SK-N-SH treated with all-trans-retinoic acid at 6 μM for 48 hours (cell line): ENCODE measurements at regions not wholly inside any gene's neighbourhood (a gene's known extent, or its start where the extent isn't known, plus 50 kb on each side); places are given as distances from the start of the nearest gene placed in this dataset.

ENCODE experiments used
- ATAC-seq: fragments of 200-7000 bp; cut with Tn5 transposase; 3 replicates; pipeline ENCODE4 v1.9.1; 2020; ENCODE audit warnings: mild to moderate bottlenecking, moderate library complexity
- ARNTL ChIP-seq: fragments of 450-650 bp; formaldehyde crosslinking; IDR thresholded peaks from 2 replicates; pipeline ENCODE4 v1.5.0; 2020; ENCODE audit warnings: low read depth, mild to moderate bottlenecking, moderate library complexity, borderline replicate concordance
- BACH2 ChIP-seq: fragments of 250-450 bp; sonication (Bioruptor Pico); IDR thresholded peaks from 2 replicates; pipeline ENCODE4 v1.9.0; 2021; ENCODE audit warnings: mild to moderate bottlenecking, borderline replicate concordance
- CREB5 ChIP-seq: fragments of 250-450 bp; sonication (Bioruptor Pico); IDR thresholded peaks from 2 replicates; pipeline ENCODE4 v1.5.1; 2020; ENCODE audit warnings: low read depth, mild to moderate bottlenecking, moderate library complexity
- CSDC2 ChIP-seq: fragments of 250-450 bp; sonication (Bioruptor Pico); IDR thresholded peaks from 2 replicates; pipeline ENCODE4 v1.5.0; 2020; ENCODE audit warnings: mild to moderate bottlenecking, moderate library complexity
- GLIS3 ChIP-seq: fragments of 250-450 bp; sonication (Bioruptor Pico); IDR thresholded peaks from 2 replicates; pipeline ENCODE4 v1.5.0; 2020; ENCODE audit warnings: mild to moderate bottlenecking, moderate library complexity
- ISL1 ChIP-seq: fragments of 250-450 bp; sonication (Bioruptor Pico); IDR thresholded peaks from 2 replicates; pipeline ENCODE4 v2.1.2; 2022; ENCODE audit warnings: mild to moderate bottlenecking, moderate library complexity
- OSR1 ChIP-seq: fragments of 250-450 bp; sonication (Bioruptor Pico); IDR thresholded peaks from 2 replicates; pipeline ENCODE4 v1.8.0; 2022; ENCODE audit warnings: moderate library complexity, mild to moderate bottlenecking, inconsistent platforms
- PATZ1 ChIP-seq: fragments of 250-450 bp; sonication (Bioruptor Pico); IDR thresholded peaks from 2 replicates; pipeline ENCODE4 v1.8.0; 2020; ENCODE audit warnings: mild to moderate bottlenecking, moderate library complexity, borderline replicate concordance
- PPARA ChIP-seq: fragments of 250-450 bp; sonication (Bioruptor Pico); IDR thresholded peaks from 2 replicates; pipeline ENCODE4 v1.5.0; 2020; ENCODE audit warnings: mild to moderate bottlenecking, borderline replicate concordance
- RARB ChIP-seq: fragments of 250-450 bp; sonication (Bioruptor Pico); IDR thresholded peaks from 2 replicates; pipeline ENCODE4 v1.8.0; 2021; ENCODE audit warnings: mild to moderate bottlenecking, moderate library complexity
- SNAI2 ChIP-seq: fragments of 250-450 bp; sonication (Bioruptor Pico); IDR thresholded peaks from 2 replicates; pipeline ENCODE4 v1.5.0; 2020; ENCODE audit warnings: mild to moderate bottlenecking, moderate library complexity
- TCF4 ChIP-seq: fragments of 250-450 bp; sonication (Bioruptor Pico); IDR thresholded peaks from 2 replicates; pipeline ENCODE4 v1.8.0; 2021; ENCODE audit warnings: mild to moderate bottlenecking, moderate library complexity, borderline replicate concordance
- TOX ChIP-seq: fragments of 250-450 bp; sonication (Bioruptor Pico); IDR thresholded peaks from 2 replicates; pipeline ENCODE4 v1.8.0; 2021; ENCODE audit warnings: mild to moderate bottlenecking, moderate library complexity, borderline replicate concordance
- TSHZ2 ChIP-seq: fragments of 250-450 bp; sonication (Bioruptor Pico); IDR thresholded peaks from 2 replicates; pipeline ENCODE4 v1.5.0; 2020; ENCODE audit warnings: mild to moderate bottlenecking, moderate library complexity
- ZFP3 ChIP-seq: fragments of 250-450 bp; sonication (Bioruptor Pico); IDR thresholded peaks from 2 replicates; pipeline ENCODE4 v1.5.0; 2020; ENCODE audit warnings: mild to moderate bottlenecking, moderate library complexity
- ZFP30 ChIP-seq: fragments of 450-650 bp; formaldehyde crosslinking; IDR thresholded peaks from 2 replicates; pipeline ENCODE4 v1.5.0; 2022; ENCODE audit warnings: mild to moderate bottlenecking, moderate library complexity
- ZNF565 ChIP-seq: fragments of 450-650 bp; formaldehyde crosslinking; conservative IDR thresholded peaks from 2 replicates; pipeline ENCODE4 v1.5.0; 2020; ENCODE audit warnings: low read depth, mild to moderate bottlenecking, moderate library complexity
- ZNF70 ChIP-seq: fragments of 450-650 bp; formaldehyde crosslinking; IDR thresholded peaks from 2 replicates; pipeline ENCODE4 v1.5.0; 2020; ENCODE audit warnings: mild to moderate bottlenecking, moderate library complexity
- TF ChIP-seq, protein P1 (sequence below): fragments of 250-450 bp; sonication (Bioruptor Pico); IDR thresholded peaks from 2 replicates; pipeline ENCODE4 v1.8.0; 2021; ENCODE audit warnings: low read depth, mild to moderate bottlenecking, moderate library complexity, borderline replicate concordance
- TF ChIP-seq, protein P2 (sequence below): fragments of 250-450 bp; sonication (Bioruptor Pico); IDR thresholded peaks from 2 replicates; pipeline ENCODE4 v1.5.1; 2021; ENCODE audit warnings: mild to moderate bottlenecking, moderate library complexity

DNA sequence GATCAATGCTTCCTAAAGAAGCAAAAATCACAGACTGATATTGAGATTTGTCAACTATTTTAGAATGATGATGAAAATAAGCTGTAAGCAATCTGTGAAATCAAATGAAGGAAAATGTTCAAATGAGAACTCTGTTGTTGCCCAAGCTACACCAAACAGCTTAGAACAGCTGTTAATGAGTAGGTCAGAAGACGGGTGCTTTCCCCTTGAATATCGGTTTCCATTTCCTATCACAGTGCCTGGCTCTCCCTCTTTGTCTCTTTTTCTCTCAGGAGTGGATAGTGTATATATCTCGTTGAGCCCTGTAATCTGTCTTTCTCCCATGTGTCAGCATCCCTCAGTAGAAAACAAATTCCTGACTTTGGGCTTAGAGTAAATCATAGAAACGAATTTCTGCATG lies 1592.9 kb upstream of the TENM3 start:
- no peak for TF ChIP-seq SNAI2 (CRISPR knock-in tag)
- no peak for TF ChIP-seq OSR1 (CRISPR knock-in tag)
- TF ChIP-seq CREB5 (CRISPR knock-in tag) = no peak
- no peak for TF ChIP-seq CSDC2 (CRISPR knock-in tag)
- TF ChIP-seq, protein P1, sequence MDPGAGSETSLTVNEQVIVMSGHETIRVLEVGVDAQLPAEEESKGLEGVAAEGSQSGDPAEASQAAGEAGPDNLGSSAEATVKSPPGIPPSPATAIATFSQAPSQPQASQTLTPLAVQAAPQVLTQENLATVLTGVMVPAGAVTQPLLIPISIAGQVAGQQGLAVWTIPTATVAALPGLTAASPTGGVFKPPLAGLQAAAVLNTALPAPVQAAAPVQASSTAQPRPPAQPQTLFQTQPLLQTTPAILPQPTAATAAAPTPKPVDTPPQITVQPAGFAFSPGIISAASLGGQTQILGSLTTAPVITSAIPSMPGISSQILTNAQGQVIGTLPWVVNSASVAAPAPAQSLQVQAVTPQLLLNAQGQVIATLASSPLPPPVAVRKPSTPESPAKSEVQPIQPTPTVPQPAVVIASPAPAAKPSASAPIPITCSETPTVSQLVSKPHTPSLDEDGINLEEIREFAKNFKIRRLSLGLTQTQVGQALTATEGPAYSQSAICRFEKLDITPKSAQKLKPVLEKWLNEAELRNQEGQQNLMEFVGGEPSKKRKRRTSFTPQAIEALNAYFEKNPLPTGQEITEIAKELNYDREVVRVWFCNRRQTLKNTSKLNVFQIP (CRISPR knock-in tag) = no peak
- no peak for TF ChIP-seq TCF4 (CRISPR knock-in tag)
- no peak for TF ChIP-seq ZNF70 (CRISPR knock-in tag)
- TF ChIP-seq ZFP30 = no peak
- TF ChIP-seq TSHZ2 = no peak
- no peak for TF ChIP-seq GLIS3 (CRISPR knock-in tag)
- TF ChIP-seq ZFP3 (CRISPR knock-in tag) = no peak
- no peak for TF ChIP-seq ARNTL
- no peak for TF ChIP-seq ISL1
- no peak for TF ChIP-seq TOX (CRISPR knock-in tag)
- ATAC-seq = no peak

DNA sequence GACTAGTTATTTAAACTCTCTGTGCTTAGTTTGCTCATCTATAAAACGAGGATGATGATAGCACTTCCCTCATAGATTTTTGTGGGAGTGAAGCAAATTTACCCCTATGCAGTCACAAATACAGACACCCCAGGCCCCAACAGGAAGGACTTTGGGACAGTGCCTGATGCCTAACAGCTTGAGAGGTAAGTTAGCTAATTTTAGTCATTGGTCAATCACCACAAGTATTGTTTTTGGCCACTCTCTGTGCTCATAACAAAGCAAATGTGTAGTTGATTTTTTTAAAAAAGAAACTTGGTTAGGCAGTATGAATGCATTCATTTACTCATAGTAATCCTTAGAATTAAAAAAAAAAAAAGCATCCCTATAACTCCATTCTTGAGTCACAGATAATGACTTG lies 1590.7 kb upstream of the TENM3 start:
- no peak for ATAC-seq
- TF ChIP-seq CSDC2 (CRISPR knock-in tag) (no peak), TSHZ2 (no peak), PATZ1 (CRISPR knock-in tag) (no peak), GLIS3 (CRISPR knock-in tag) (no peak), TOX (CRISPR knock-in tag) (no peak), ZNF565 (CRISPR knock-in tag) (no peak), TCF4 (CRISPR knock-in tag) (no peak), ARNTL (no peak), PPARA (CRISPR knock-in tag) (no peak), SNAI2 (CRISPR knock-in tag) (no peak), BACH2 (CRISPR knock-in tag) (no peak), ZFP3 (CRISPR knock-in tag) (no peak), OSR1 (CRISPR knock-in tag) (no peak), ZNF70 (CRISPR knock-in tag) (no peak), RARB (CRISPR knock-in tag) (no peak)
- TF ChIP-seq, protein P1 (CRISPR knock-in tag) = no peak
- TF ChIP-seq, protein P2, sequence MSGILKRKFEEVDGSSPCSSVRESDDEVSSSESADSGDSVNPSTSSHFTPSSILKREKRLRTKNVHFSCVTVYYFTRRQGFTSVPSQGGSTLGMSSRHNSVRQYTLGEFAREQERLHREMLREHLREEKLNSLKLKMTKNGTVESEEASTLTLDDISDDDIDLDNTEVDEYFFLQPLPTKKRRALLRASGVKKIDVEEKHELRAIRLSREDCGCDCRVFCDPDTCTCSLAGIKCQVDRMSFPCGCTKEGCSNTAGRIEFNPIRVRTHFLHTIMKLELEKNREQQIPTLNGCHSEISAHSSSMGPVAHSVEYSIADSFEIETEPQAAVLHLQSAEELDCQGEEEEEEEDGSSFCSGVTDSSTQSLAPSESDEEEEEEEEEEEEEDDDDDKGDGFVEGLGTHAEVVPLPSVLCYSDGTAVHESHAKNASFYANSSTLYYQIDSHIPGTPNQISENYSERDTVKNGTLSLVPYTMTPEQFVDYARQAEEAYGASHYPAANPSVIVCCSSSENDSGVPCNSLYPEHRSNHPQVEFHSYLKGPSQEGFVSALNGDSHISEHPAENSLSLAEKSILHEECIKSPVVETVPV = no peak
